Subcutaneous abdominal adipose tissue (tissue), 5 donors: ENCODE measurements at regions not wholly inside any gene's neighbourhood (a gene's known extent, or its start where the extent isn't known, plus 50 kb on each side); places are given as distances from the start of the nearest gene placed in this dataset.

Experiments
- H3K27ac ChIP-seq: one replicate; pipeline ENCODE4 v1.7.0; 2013; ENCODE audit warnings: low read depth, mild to moderate bottlenecking, inconsistent platforms, low read length, moderate library complexity
- H3K27me3 ChIP-seq, 5 donors: one replicate each; pipeline ENCODE4 v1.7.0; 2013; ENCODE audit warnings: low read length in 5 of 5, inconsistent platforms in 1 of 5; ENCODE audit not compliant: control insufficient read depth in 5 of 5, insufficient read depth in 4 of 5
- H3K36me3 ChIP-seq, 5 donors: one replicate each; pipeline ENCODE4 v1.7.0; 2013; ENCODE audit warnings: low read length in 5 of 5; ENCODE audit not compliant: control insufficient read depth in 5 of 5, insufficient read depth in 5 of 5
- H3K4me1 ChIP-seq, 5 donors: one replicate each; pipeline ENCODE4 v1.7.0; 2013; ENCODE audit warnings: low read length in 5 of 5, mild to moderate bottlenecking in 3 of 5, moderate library complexity in 1 of 5; ENCODE audit not compliant: control insufficient read depth in 5 of 5, insufficient read depth in 5 of 5
- H3K4me3 ChIP-seq, 5 donors: one replicate each; pipeline ENCODE4 v1.7.0; 2013; ENCODE audit warnings: low read length in 5 of 5, low read depth in 1 of 5
- H3K9ac ChIP-seq, 5 donors: one replicate each; pipeline ENCODE4 v1.7.0; 2013; ENCODE audit warnings: low read length in 5 of 5, mild to moderate bottlenecking in 4 of 5, moderate library complexity in 3 of 5
- H3K9me3 ChIP-seq, 5 donors: one replicate each; pipeline ENCODE4 v1.7.0; 2013; ENCODE audit warnings: low read length in 5 of 5; ENCODE audit not compliant: control insufficient read depth in 5 of 5
- donor health status: healthy.
- donor health status: healthy.
- donor health status: healthy.
- donor health status: healthy.
- donor health status: healthy.

GRCh38 chrX:122582975-122583305, 601.1 kb upstream of the GRIA3 start:
- Histone ChIP-seq H3K27me3 (no peaks in the 10 kb centered on the region), H3K27ac (no peak overlapping the region), H3K4me3 (no peak overlapping the region), H3K9me3 (peaks cover 0 to 3% (median 0%) of the 10 kb centered on the region in 5 donors), H3K9ac (no peak overlapping the region), H3K36me3 (no peaks in the 10 kb centered on the region), H3K4me1 (no peaks in the 10 kb centered on the region)

GRCh38 chrX:122583551-122583950, 600.5 kb upstream of the GRIA3 start:
- Histone ChIP-seq H3K9me3 (peaks cover 0 to 3% (median 0%) of the 10 kb centered on the region in 5 donors), H3K4me1 (no peaks in the 10 kb centered on the region), H3K27me3 (no peaks in the 10 kb centered on the region), H3K9ac (no peak overlapping the region), H3K4me3 (no peak overlapping the region), H3K27ac (no peak overlapping the region), H3K36me3 (no peaks in the 10 kb centered on the region)

DNA sequence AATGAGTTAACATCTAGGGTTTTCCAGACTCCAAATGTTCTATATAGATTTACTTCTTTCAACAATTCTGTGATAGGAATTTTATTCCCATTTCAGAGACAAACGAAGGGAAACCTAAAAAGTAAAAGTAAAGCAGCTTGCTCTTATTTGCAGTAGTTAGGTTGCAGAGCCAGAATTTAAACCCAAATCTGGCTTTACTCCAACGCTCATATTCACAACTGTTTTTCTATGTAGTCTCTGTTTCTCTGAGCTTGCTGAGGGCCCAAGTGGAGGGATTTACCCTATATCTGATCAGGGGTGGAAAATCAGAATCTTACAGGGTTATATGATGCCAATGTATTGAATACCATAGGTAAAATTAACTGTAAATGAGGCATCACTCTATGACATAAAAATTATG, 599.1 kb upstream of the GRIA3 start:
- Histone ChIP-seq H3K27ac (no peak overlapping the region), H3K4me1 (no peaks in the 10 kb centered on the region), H3K9me3 (peaks cover 0 to 3% (median 0%) of the 10 kb centered on the region in 5 donors), H3K4me3 (no peak overlapping the region), H3K36me3 (no peaks in the 10 kb centered on the region), H3K27me3 (no peaks in the 10 kb centered on the region), H3K9ac (no peak overlapping the region)

GRCh38 chrX:122586831-122587230, 597.2 kb upstream of the GRIA3 start:
- Histone ChIP-seq H3K4me3 (no peak overlapping the region), H3K4me1 (no peaks in the 10 kb centered on the region), H3K27me3 (no peaks in the 10 kb centered on the region), H3K27ac (no peak overlapping the region), H3K36me3 (no peaks in the 10 kb centered on the region), H3K9me3 (no peaks in the 10 kb centered on the region), H3K9ac (no peak overlapping the region)

- Histone ChIP-seq H3K9ac (no peak overlapping the region), H3K4me1 (no peaks in the 10 kb centered on the region), H3K27me3 (no peaks in the 10 kb centered on the region), H3K9me3 (no peaks in the 10 kb centered on the region), H3K36me3 (no peaks in the 10 kb centered on the region), H3K27ac (no peak overlapping the region), H3K4me3 (no peak overlapping the region)
Observed at GRCh38 chrX:122591546-122591945, 592.5 kb upstream of the GRIA3 start.

- H3K9me3 ChIP-seq, result no peaks in the 10 kb centered on the region
Observed at GRCh38 chrX:122596998-122597397, 587.1 kb upstream of the GRIA3 start.

DNA sequence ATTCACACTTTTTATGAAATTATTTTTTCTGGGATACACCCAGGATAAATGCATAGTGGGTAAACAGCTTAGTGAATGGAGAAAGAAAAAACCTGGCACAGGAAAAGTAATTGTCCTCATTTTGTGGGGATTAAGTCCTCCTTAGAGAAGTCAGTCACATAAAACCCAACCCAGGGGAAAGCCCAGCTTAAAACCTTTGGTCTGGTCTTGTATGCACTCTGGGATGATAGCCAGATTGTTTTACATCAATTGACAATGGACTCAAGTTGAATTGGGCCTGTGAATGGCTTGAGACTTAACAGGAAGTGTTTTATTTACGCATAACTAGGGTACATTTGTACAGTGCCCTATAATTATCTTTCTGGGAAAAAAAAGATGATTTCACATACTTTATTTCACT, 561.3 kb upstream of the GRIA3 start:
- H3K4me3 ChIP-seq, result no peak overlapping the region
- no peaks in the 10 kb centered on the region for H3K27me3 ChIP-seq
- H3K27ac ChIP-seq, result no peak overlapping the region
- no peak overlapping the region for H3K9ac ChIP-seq
- no peaks in the 10 kb centered on the region for H3K36me3 ChIP-seq
- no peaks in the 10 kb centered on the region for H3K9me3 ChIP-seq
- no peaks in the 10 kb centered on the region for H3K4me1 ChIP-seq

More at GRCh38 chrX:122596998-122597397, 587.1 kb upstream of the GRIA3 start:
- Histone ChIP-seq H3K27ac (no peak overlapping the region), H3K4me3 (no peak overlapping the region), H3K36me3 (no peaks in the 10 kb centered on the region), H3K9ac (no peak overlapping the region), H3K27me3 (no peaks in the 10 kb centered on the region), H3K4me1 (no peaks in the 10 kb centered on the region)

DNA sequence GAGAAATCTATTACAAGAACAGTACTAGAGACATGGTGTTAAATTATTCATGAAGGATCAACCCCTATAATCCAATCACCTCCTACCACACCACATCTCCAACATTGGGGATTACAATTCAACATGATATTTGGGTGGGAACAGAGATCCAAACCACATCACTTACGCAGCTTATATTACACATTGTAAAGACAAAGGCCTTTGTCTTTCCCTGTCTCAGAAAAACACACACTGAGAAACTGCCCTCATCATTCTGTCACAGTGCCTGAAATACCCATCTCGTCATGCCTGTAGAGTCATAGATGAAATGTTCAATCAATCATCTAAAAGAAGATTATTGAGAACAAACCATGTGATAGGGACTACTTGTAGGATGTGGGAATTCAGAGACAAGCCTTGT, 558.8 kb upstream of the GRIA3 start:
- H3K36me3 ChIP-seq, result no peaks in the 10 kb centered on the region
- no peaks in the 10 kb centered on the region for H3K9me3 ChIP-seq

GRCh38 chrX:122625821-122626220, 558.3 kb upstream of the GRIA3 start:
- no peak overlapping the region for H3K27ac ChIP-seq
- H3K4me1 ChIP-seq, result no peaks in the 10 kb centered on the region
- H3K36me3 ChIP-seq, result no peaks in the 10 kb centered on the region

More for the DNA sequence above, 558.8 kb upstream of the GRIA3 start:
- Histone ChIP-seq H3K9ac (no peak overlapping the region), H3K4me1 (no peaks in the 10 kb centered on the region), H3K27ac (no peak overlapping the region), H3K27me3 (no peaks in the 10 kb centered on the region), H3K4me3 (no peak overlapping the region)

DNA sequence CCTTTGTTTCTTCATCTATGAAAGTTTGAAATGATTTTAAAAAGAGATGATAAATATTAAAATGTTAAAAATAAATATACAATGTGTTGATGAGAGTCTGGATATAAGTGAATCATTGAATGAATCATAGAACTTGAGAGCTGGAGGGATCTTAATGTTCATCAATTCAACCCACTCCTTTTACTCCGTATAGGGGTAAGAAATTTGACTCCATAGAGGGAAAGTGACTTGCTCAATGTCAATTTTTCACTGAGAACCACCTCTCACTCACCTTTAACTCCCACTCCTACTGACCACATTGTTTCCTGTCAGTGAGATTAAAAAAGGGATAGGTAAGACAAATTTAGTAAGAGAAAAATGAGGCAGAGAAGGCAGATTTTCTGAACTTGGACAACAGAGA, 557.2 kb upstream of the GRIA3 start:
- Histone ChIP-seq H3K36me3 (no peaks in the 10 kb centered on the region), H3K27ac (no peak overlapping the region), H3K9ac (no peak overlapping the region), H3K4me3 (no peak overlapping the region), H3K4me1 (no peaks in the 10 kb centered on the region), H3K27me3 (no peaks in the 10 kb centered on the region), H3K9me3 (no peaks in the 10 kb centered on the region)

More at GRCh38 chrX:122625821-122626220, 558.3 kb upstream of the GRIA3 start:
- no peaks in the 10 kb centered on the region for H3K27me3 ChIP-seq
- no peak overlapping the region for H3K4me3 ChIP-seq
- no peaks in the 10 kb centered on the region for H3K9me3 ChIP-seq
- H3K9ac ChIP-seq, result no peak overlapping the region

DNA sequence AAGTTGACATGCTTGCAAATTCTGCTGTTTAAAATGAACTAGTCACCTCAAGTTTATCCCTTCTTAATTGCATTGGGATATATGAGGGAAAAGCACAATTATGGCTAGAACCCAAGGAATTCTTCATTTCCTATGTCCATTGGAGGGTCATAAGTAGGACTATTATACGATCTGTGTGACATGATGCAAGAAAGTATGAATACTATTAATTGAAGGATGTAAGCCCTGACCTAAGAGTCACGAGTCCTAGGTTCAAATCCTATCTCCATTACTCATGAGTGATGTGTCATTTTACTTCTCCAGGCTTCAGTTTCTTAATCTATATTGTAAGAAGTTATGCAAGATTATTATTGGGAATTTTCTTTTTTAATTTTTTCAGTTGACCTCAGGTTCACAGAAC, 542.9 kb upstream of the GRIA3 start:
- Histone ChIP-seq H3K9me3 (peaks cover 0 to 4% (median 0%) of the 10 kb centered on the region in 5 donors), H3K9ac (no peak overlapping the region), H3K4me1 (peaks cover 0 to 13% (median 3%) of the 10 kb centered on the region in 5 donors), H3K27me3 (peaks cover 0 to under 1% (median 0%) of the 10 kb centered on the region in 5 donors), H3K4me3 (no peak overlapping the region), H3K27ac (no peak overlapping the region), H3K36me3 (no peaks in the 10 kb centered on the region)
